Transverse colon (tissue), 4 donors: ENCODE measurements at regions not wholly inside any gene's neighbourhood (a gene's known extent, or its start where the extent isn't known, plus 50 kb on each side); places are given as distances from the start of the nearest gene placed in this dataset.
"Not testable (repeated sequence)": the region's sequence is repeated elsewhere in the genome, so short reads cannot be mapped to it uniquely, and the experiment has no call there.

Source experiments
- DNase-seq: peaks from one replicate; pipeline ENCODE4 v3.0.0-alpha.2; 2019
- H3K27ac ChIP-seq, 4 donors: fragments of 200-600 bp; sonication (generic); 2 replicates each; pipeline ENCODE4 v1.5.1; 2016 to 2018; ENCODE audit warnings: inconsistent platforms in 4 of 4
- H3K27me3 ChIP-seq: fragments of 200-600 bp; sonication (generic); 2 replicates; pipeline ENCODE4 v1.5.1; 2017; ENCODE audit warnings: inconsistent platforms
- H3K36me3 ChIP-seq, 4 donors: fragments of 200-600 bp; sonication (generic); 2 replicates each; pipeline ENCODE4 v1.5.1; 2017 to 2019; ENCODE audit warnings: inconsistent platforms in 4 of 4
- H3K4me1 ChIP-seq, 4 donors: fragments of 200-600 bp; sonication (generic); 2 replicates each; pipeline ENCODE4 v1.5.1; 2017 to 2020; ENCODE audit warnings: inconsistent platforms in 4 of 4
- H3K4me3 ChIP-seq, 4 donors: fragments of 200-600 bp; sonication (generic); 1 replicate in 1 of 4; 2 replicates in 3 of 4; pipeline versions ENCODE4 v1.5.1 to v1.6.1; 2017 to 2019; ENCODE audit warnings: inconsistent platforms in 4 of 4
- H3K9me3 ChIP-seq, 2 donors: fragments of 200-600 bp; sonication (generic); 2 replicates each; pipeline ENCODE4 v1.5.1; 2017 to 2019; ENCODE audit warnings: inconsistent platforms in 2 of 2
- CTCF ChIP-seq, 5 experiments: fragments of 200-600 bp in 3 of 5; fragments of 450-650 bp in 2 of 5; sonication (generic) in 3 of 5; IDR thresholded peaks; 1 replicate in 2 of 5; 2 replicates in 3 of 5; pipeline ENCODE4 v1.5.1; 2016 to 2017; ENCODE audit warnings: antibody characterized with exemption in 5 of 5, inconsistent platforms in 3 of 5, mild to moderate bottlenecking in 2 of 5, moderate library complexity in 1 of 5
- EP300 ChIP-seq: sonication (generic); formaldehyde crosslinking; IDR thresholded peaks from one replicate; pipeline ENCODE4 v1.6.1; 2017; ENCODE audit warnings: antibody characterized with exemption, low read depth
- POLR2A ChIP-seq: fragments of 450-650 bp; IDR thresholded peaks from one replicate; pipeline ENCODE4 v1.6.1; 2016; ENCODE audit warnings: antibody characterized with exemption, mild to moderate bottlenecking, moderate library complexity
- POLR2AphosphoS5 ChIP-seq, 3 donors: sonication (generic); formaldehyde crosslinking; IDR thresholded peaks; one replicate each; pipeline ENCODE4 v1.6.1; 2016; ENCODE audit warnings: antibody characterized with exemption in 3 of 3
- WGBS, 2 donors: methylation state at CpG; one replicate each; pipeline ENCODE4 v1.1.5; 2018; ENCODE audit warnings: low coverage in 1 of 2; 5-methylcytosine and 5-hydroxymethylcytosine counted together
- in situ Hi-C, 4 donors: fragments of 200-750 bp; cut with MboI; loops; one replicate each; pipeline versions ENCODE4 v1.15.0 to v1.15.1; 2017; ENCODE audit warnings: low sequenced_read_pairs in 3 of 4, low pct_ligation_motif_present in 1 of 4, low pct_unique_long_range_greater_than_20kb in 1 of 4
- intact Hi-C: fragments of 100-400 bp; cut with DNase I; formaldehyde crosslinking; loops from one replicate; pipeline ENCODE4 v1.15.1; 2023; ENCODE audit warnings: low total_unique reads

- TF ChIP-seq EP300 (no peak), POLR2AphosphoS5 (IDR thresholded peaks at IDR 0.05) (no peak), CTCF (IDR thresholded peaks at IDR 0.05) (no peak), POLR2A (no peak)
- no peaks in the 10 kb centered on the region for H3K36me3 ChIP-seq
- WGBS, 2 donors, result 51 to 62% methylated on average over 2 of the region's 2 CpGs
- no peaks in the 10 kb centered on the region for H3K27me3 ChIP-seq
- no peaks in the 10 kb centered on the region for H3K4me1 ChIP-seq
- in situ Hi-C loops, result no loop called here
- DNase-seq, result no peak
- intact Hi-C loops, result no loop called here
- no peak overlapping the region for H3K27ac ChIP-seq
- H3K4me3 ChIP-seq, result no peak overlapping the region
- no peaks in the 10 kb centered on the region for H3K9me3 ChIP-seq
These were observed 1220.8 kb downstream of the TYW1 start for GRCh38 chr7:68217426-68217825.

GRCh38 chr7:68218461-68218860, 1221.8 kb downstream of the TYW1 start:
- 52% methylated on average over 1 of the region's 1 CpG; no CpG with 5 or more reads in 1 of the 2 donors for WGBS, 2 donors
- in situ Hi-C loops, result no loop called here
- Histone ChIP-seq H3K36me3 (no peaks in the 10 kb centered on the region), H3K9me3 (no peaks in the 10 kb centered on the region), H3K4me1 (no peaks in the 10 kb centered on the region), H3K27me3 (no peaks in the 10 kb centered on the region), H3K27ac (no peak overlapping the region), H3K4me3 (no peak overlapping the region)
- intact Hi-C loops, result no loop called here
- no peak for DNase-seq
- TF ChIP-seq POLR2A, result no peak
- no peak for TF ChIP-seq CTCF (IDR thresholded peaks at IDR 0.05)
- no peak for TF ChIP-seq EP300
- TF ChIP-seq POLR2AphosphoS5 (IDR thresholded peaks at IDR 0.05), result no peak

- intact Hi-C loops (no loop called here), in situ Hi-C loops (no loop called here)
- TF ChIP-seq POLR2A, result no peak
- no peak overlapping the region for H3K27ac ChIP-seq
- no peak overlapping the region for H3K4me3 ChIP-seq
- no peaks in the 10 kb centered on the region for H3K36me3 ChIP-seq
- H3K4me1 ChIP-seq, result no peaks in the 10 kb centered on the region
- H3K9me3 ChIP-seq, result no peaks in the 10 kb centered on the region
- WGBS, 2 donors, result 38 to 67% methylated on average over 1 of the region's 1 CpG
- DNase-seq, result no peak
- no peaks in the 10 kb centered on the region for H3K27me3 ChIP-seq
These were observed 1225.7 kb downstream of the TYW1 start for GRCh38 chr7:68222311-68222710.

GRCh38 chr7:68224041-68224741, 1227.6 kb downstream of the TYW1 start:
- Histone ChIP-seq H3K27me3 (no peaks in the 10 kb centered on the region), H3K36me3 (no peaks in the 10 kb centered on the region), H3K4me1 (no peaks in the 10 kb centered on the region), H3K4me3 (no peak overlapping the region), H3K27ac (no peak overlapping the region), H3K9me3 (no peaks in the 10 kb centered on the region)
- TF ChIP-seq POLR2A (no peak), EP300 (no peak), POLR2AphosphoS5 (IDR thresholded peaks at IDR 0.05) (no peak), CTCF (IDR thresholded peaks at IDR 0.05) (no peak)
- in situ Hi-C loops (no loop called here), intact Hi-C loops (no loop called here)
- DNase-seq, result no peak
- WGBS, 2 donors, result 28 to 61% methylated on average over 3 to 10 of the region's 10 CpGs

- intact Hi-C loops, H3K27me3 ChIP-seq, in situ Hi-C loops, H3K4me1 ChIP-seq, H3K36me3 ChIP-seq, H3K27ac ChIP-seq, DNase-seq, H3K9me3 ChIP-seq, H3K4me3 ChIP-seq: not testable (repeated sequence)
- 75% methylated on average over 4 of the region's 28 CpGs; no CpG with 5 or more reads in 1 of the 2 donors for WGBS, 2 donors
These were observed 1234.4 kb downstream of the TYW1 start for GRCh38 chr7:68231011-68231410.
